ENCODE measurements at regions not wholly inside any gene's neighbourhood (a gene's known extent, or its start where the extent isn't known, plus 50 kb on each side); places are given as distances from the start of the nearest gene placed in this dataset.
"Not testable (repeated sequence)": the region's sequence is repeated elsewhere in the genome, so short reads cannot be mapped to it uniquely, and the experiment has no call there.

- no peak for ATAC-seq
Measured at GRCh38 chr13:65789815-65790214, 1440.3 kb downstream of the PCDH9 start.

GRCh38 chr13:65787082-65787481 lies 1443.1 kb downstream of the PCDH9 start:
- no peak for ATAC-seq

GRCh38 chr13:65784088-65784816 lies 1445.9 kb downstream of the PCDH9 start:
- ATAC-seq: no peak

- ATAC-seq: no peak
Measured at GRCh38 chr13:65783383-65783782, 1446.8 kb downstream of the PCDH9 start.

GRCh38 chr13:65771704-65772313 lies 1458.3 kb downstream of the PCDH9 start:
- ATAC-seq: not testable (repeated sequence)

GRCh38 chr13:65768545-65768944 lies 1461.6 kb downstream of the PCDH9 start:
- no peak for ATAC-seq

- ATAC-seq: no peak
Measured at GRCh38 chr13:65763811-65764210, 1466.3 kb downstream of the PCDH9 start.

GRCh38 chr13:65762012-65762411 lies 1468.1 kb downstream of the PCDH9 start:
- ATAC-seq: no peak

- no peak for ATAC-seq
Measured at GRCh38 chr13:65756071-65756671, 1474.0 kb downstream of the PCDH9 start.

- no peak for ATAC-seq
Measured at GRCh38 chr13:65748227-65748626, 1481.9 kb downstream of the PCDH9 start.

GRCh38 chr13:65746406-65746921 lies 1483.7 kb downstream of the PCDH9 start:
- no peak for ATAC-seq

- no peak for ATAC-seq
Measured at GRCh38 chr13:65744836-65745235, 1485.3 kb downstream of the PCDH9 start.

GRCh38 chr13:65733110-65733509 lies 1497.0 kb downstream of the PCDH9 start:
- ATAC-seq: no peak

GRCh38 chr13:65727070-65727469 lies 1503.1 kb downstream of the PCDH9 start:
- ATAC-seq: no peak

GRCh38 chr13:65725006-65725405 lies 1505.1 kb downstream of the PCDH9 start:
- no peak for ATAC-seq

GRCh38 chr13:65724226-65724625 lies 1505.9 kb downstream of the PCDH9 start:
- no peak for ATAC-seq

- no peak for ATAC-seq
Measured at GRCh38 chr13:65722506-65722905, 1507.6 kb downstream of the PCDH9 start.

- no peak for ATAC-seq
Measured at GRCh38 chr13:65719831-65720230, 1510.3 kb downstream of the PCDH9 start.

GRCh38 chr13:65710514-65710913 lies 1519.6 kb downstream of the PCDH9 start:
- no peak for ATAC-seq

GRCh38 chr13:65697843-65698242 lies 1532.3 kb downstream of the PCDH9 start:
- ATAC-seq: no peak

GRCh38 chr13:65679240-65679639 lies 1550.9 kb downstream of the PCDH9 start:
- no peak for ATAC-seq

GRCh38 chr13:65677906-65678305 lies 1552.2 kb downstream of the PCDH9 start:
- ATAC-seq: no peak

GRCh38 chr13:65675383-65675782 lies 1554.8 kb downstream of the PCDH9 start:
- ATAC-seq: not testable (repeated sequence)
